A673 (cell line): ENCODE measurements at regions not wholly inside any gene's neighbourhood (a gene's known extent, or its start where the extent isn't known, plus 50 kb on each side); places are given as distances from the start of the nearest gene placed in this dataset.

Source experiments
- EZH2 ChIP-seq: fragments of 200-600 bp; sonication (generic); IDR thresholded peaks from 2 replicates; pipeline ENCODE4 v1.6.1; 2017; ENCODE audit warnings: borderline replicate concordance, low read depth, mild to moderate bottlenecking, mixed read lengths, antibody characterized with exemption, low read length; ENCODE audit not compliant: poor library complexity, severe bottlenecking
- TF ChIP-seq, protein P1 (sequence below): fragments of 300-800, 200-600 bp; sonication (generic); conservative IDR thresholded peaks from 2 replicates; pipeline ENCODE4 v1.5.1; 2017; ENCODE audit warnings: low read depth, mild to moderate bottlenecking, antibody characterized with exemption, low read length, moderate library complexity, mixed read lengths

- TF ChIP-seq, protein P1, sequence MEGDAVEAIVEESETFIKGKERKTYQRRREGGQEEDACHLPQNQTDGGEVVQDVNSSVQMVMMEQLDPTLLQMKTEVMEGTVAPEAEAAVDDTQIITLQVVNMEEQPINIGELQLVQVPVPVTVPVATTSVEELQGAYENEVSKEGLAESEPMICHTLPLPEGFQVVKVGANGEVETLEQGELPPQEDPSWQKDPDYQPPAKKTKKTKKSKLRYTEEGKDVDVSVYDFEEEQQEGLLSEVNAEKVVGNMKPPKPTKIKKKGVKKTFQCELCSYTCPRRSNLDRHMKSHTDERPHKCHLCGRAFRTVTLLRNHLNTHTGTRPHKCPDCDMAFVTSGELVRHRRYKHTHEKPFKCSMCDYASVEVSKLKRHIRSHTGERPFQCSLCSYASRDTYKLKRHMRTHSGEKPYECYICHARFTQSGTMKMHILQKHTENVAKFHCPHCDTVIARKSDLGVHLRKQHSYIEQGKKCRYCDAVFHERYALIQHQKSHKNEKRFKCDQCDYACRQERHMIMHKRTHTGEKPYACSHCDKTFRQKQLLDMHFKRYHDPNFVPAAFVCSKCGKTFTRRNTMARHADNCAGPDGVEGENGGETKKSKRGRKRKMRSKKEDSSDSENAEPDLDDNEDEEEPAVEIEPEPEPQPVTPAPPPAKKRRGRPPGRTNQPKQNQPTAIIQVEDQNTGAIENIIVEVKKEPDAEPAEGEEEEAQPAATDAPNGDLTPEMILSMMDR = no peak
- no peak for TF ChIP-seq EZH2
Observed at GRCh38 chr6:103723438-103724322, 1136.0 kb downstream of the HACE1 start.
